Stomach (tissue), 8 donors: ENCODE measurements at regions not wholly inside any gene's neighbourhood (a gene's known extent, or its start where the extent isn't known, plus 50 kb on each side); places are given as distances from the start of the nearest gene placed in this dataset.
A peak's percentile ranks its signal among the peaks of the same experiment; 100 is the strongest.

Source experiments
- DNase-seq, 2 donors: peaks; one replicate each; pipeline versions ENCODE4 v3.0.0 to v3.0.0-alpha.2; 2013 to 2019
- H3K27ac ChIP-seq, 5 donors: fragments of 200-600 bp in 4 of 5; sonication (generic) in 4 of 5; one replicate each; pipeline ENCODE4 v1.5.1; 2013 to 2019; ENCODE audit warnings: mild to moderate bottlenecking in 1 of 5, moderate library complexity in 1 of 5
- H3K27me3 ChIP-seq, 3 donors: fragments of 200-600 bp; sonication (generic); one replicate each; pipeline ENCODE4 v1.5.1; 2017 to 2019; ENCODE audit warnings: mixed run types in 1 of 3
- H3K36me3 ChIP-seq, 4 donors: fragments of 200-600 bp; sonication (generic); 1 replicate in 3 of 4; 2 replicates in 1 of 4; pipeline ENCODE4 v1.5.1; 2016 to 2019
- H3K4me1 ChIP-seq, 4 donors: fragments of 200-600 bp; sonication (generic); one replicate each; pipeline ENCODE4 v1.5.1; 2016 to 2019
- H3K4me3 ChIP-seq, 4 donors: fragments of 200-600 bp; sonication (generic) in 3 of 4; one replicate each; pipeline ENCODE4 v1.5.1; 2016 to 2019; ENCODE audit warnings: mild to moderate bottlenecking in 1 of 4
- H3K9me3 ChIP-seq, 4 donors: fragments of 200-600 bp; sonication (generic); one replicate each; pipeline ENCODE4 v1.5.1; 2016 to 2019
- EP300 ChIP-seq: sonication (generic); formaldehyde crosslinking; IDR thresholded peaks from one replicate; pipeline ENCODE4 v1.6.1; 2017; ENCODE audit warnings: antibody characterized with exemption
- POLR2A ChIP-seq, 4 donors: fragments of 450-650 bp; IDR thresholded peaks; one replicate each; pipeline ENCODE4 v1.6.1; 2016; ENCODE audit warnings: antibody characterized with exemption in 4 of 4, control low read depth in 2 of 4, mild to moderate bottlenecking in 1 of 4, moderate library complexity in 1 of 4
- POLR2AphosphoS5 ChIP-seq, 3 donors: sonication (generic); formaldehyde crosslinking; IDR thresholded peaks; one replicate each; pipeline ENCODE4 v1.6.1; 2016; ENCODE audit warnings: antibody characterized with exemption in 3 of 3
- WGBS, 5 donors: extraction: QIAGEN DNeasy Blood & Tissue Kit in 3 of 5; methylation state at CpG; one replicate each; pipeline versions ENCODE4 v1.1.5 to v1.1.7; 2013 to 2018; 5-methylcytosine and 5-hydroxymethylcytosine counted together
- intact Hi-C: fragments of 100-400 bp; cut with DNase I; formaldehyde crosslinking; loops from one replicate; pipeline ENCODE4 v1.15.1; 2023; ENCODE audit warnings: low total_unique reads
- TF ChIP-seq, protein P1 (sequence below), 7 experiments: fragments of 450-650 bp in 4 of 7; fragments of 200-600 bp in 3 of 7; sonication (generic) in 3 of 7; IDR thresholded peaks; one replicate each; pipeline ENCODE4 v1.5.1; 2016 to 2019; ENCODE audit warnings: antibody characterized with exemption in 7 of 7, control low read depth in 2 of 7, mild to moderate bottlenecking in 1 of 7
- donor health status: healthy with polysubstance abuse.
- donor health status: Bipolar disorder and iron deficiency.
- donor health status: healthy.

DNA sequence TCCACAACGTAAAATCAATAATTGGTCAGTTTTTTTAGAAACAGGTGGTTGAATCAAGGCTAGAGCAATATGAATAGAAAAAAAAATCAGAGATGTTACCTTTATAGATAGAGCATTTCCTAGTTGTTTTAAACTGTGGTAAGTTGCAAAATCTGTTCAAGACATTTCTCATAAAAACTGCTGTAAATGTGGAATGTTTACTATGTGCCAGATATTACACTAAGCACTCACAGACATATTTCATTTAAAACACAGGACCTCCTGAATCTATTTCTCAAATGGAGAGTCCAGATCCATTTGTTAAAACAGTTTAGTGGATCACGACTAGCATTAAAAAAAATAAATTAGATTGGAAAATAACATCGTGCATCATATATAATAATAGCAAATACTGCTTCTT is 570.0 kb upstream of the ZNF608 start:
- no peaks in the 10 kb centered on the region for H3K4me1 ChIP-seq
- DNase-seq = no peak
- no peaks in the 10 kb centered on the region for H3K36me3 ChIP-seq
- peaks cover 0 to 10% (median 8%) of the 10 kb centered on the region in 4 donors for H3K9me3 ChIP-seq
- no peak overlapping the region for H3K4me3 ChIP-seq
- TF ChIP-seq, protein P1, sequence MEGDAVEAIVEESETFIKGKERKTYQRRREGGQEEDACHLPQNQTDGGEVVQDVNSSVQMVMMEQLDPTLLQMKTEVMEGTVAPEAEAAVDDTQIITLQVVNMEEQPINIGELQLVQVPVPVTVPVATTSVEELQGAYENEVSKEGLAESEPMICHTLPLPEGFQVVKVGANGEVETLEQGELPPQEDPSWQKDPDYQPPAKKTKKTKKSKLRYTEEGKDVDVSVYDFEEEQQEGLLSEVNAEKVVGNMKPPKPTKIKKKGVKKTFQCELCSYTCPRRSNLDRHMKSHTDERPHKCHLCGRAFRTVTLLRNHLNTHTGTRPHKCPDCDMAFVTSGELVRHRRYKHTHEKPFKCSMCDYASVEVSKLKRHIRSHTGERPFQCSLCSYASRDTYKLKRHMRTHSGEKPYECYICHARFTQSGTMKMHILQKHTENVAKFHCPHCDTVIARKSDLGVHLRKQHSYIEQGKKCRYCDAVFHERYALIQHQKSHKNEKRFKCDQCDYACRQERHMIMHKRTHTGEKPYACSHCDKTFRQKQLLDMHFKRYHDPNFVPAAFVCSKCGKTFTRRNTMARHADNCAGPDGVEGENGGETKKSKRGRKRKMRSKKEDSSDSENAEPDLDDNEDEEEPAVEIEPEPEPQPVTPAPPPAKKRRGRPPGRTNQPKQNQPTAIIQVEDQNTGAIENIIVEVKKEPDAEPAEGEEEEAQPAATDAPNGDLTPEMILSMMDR (IDR thresholded peaks at IDR 0.05) = no peak
- no peak for TF ChIP-seq EP300
- no peak for TF ChIP-seq POLR2A (IDR thresholded peaks at IDR 0.05)
- 71 to 89% (median 87%) methylated on average over 3 of the region's 3 CpGs for WGBS, 5 donors
- no peaks in the 10 kb centered on the region for H3K27me3 ChIP-seq
- no peak overlapping the region for H3K27ac ChIP-seq
- intact Hi-C loops = no loop called here

DNA sequence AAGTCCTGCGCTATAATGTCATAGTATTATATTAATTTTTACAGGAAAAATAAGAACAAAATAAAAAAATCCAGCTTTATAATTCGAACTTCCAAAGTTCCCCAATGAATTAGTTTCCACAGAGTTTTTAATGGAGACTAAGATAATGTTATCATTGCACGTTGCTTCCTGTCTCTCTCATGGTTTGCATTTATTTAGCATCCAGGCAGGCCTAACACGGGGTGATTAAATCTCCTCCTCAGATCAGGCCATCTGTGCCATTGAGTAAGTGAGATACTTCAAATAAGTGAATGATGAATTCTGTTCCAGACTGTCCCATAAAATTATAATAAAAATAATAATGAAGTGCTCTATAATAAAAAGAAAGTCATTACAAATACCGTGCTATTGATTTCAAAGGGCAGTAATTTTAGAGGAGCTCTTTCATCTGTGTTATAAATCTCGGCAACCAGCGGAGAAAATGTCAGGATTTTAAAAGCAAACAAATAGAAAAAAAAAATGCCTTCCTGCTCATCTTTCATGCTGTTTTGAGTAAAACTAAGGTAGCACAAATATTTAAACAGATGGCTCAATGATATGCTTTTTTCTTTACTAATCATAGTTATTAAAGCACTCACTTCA is 570.6 kb upstream of the ZNF608 start:
- Histone ChIP-seq H3K4me1 (no peaks in the 10 kb centered on the region), H3K9me3 (peaks cover 0 to 10% (median 8%) of the 10 kb centered on the region in 4 donors), H3K36me3 (no peaks in the 10 kb centered on the region), H3K27me3 (no peaks in the 10 kb centered on the region), H3K27ac (no peak overlapping the region), H3K4me3 (no peak overlapping the region)
- 68 to 76% (median 74%) methylated on average over 7 of the region's 7 CpGs for WGBS, 5 donors
- intact Hi-C loops = no loop called here
- TF ChIP-seq POLR2A (IDR thresholded peaks at IDR 0.05) = no peak
- TF ChIP-seq, protein P1 (IDR thresholded peaks at IDR 0.05) = no peak
- no peak for TF ChIP-seq EP300
- no peak for TF ChIP-seq POLR2AphosphoS5 (IDR thresholded peaks at IDR 0.05)
- DNase-seq = peak in 1 of 2 donors; percentile 25

GRCh38 chr5:125317536-125317995 is 571.1 kb upstream of the ZNF608 start:
- Histone ChIP-seq H3K27me3 (no peaks in the 10 kb centered on the region), H3K4me1 (no peaks in the 10 kb centered on the region), H3K4me3 (no peak overlapping the region), H3K9me3 (peaks cover 0 to 10% (median 8%) of the 10 kb centered on the region in 4 donors), H3K36me3 (no peaks in the 10 kb centered on the region), H3K27ac (no peak overlapping the region)
- 69 to 79% (median 75%) methylated on average over 5 of the region's 5 CpGs for WGBS, 5 donors
- TF ChIP-seq, protein P1 (IDR thresholded peaks at IDR 0.05) = no peak
- TF ChIP-seq POLR2A (IDR thresholded peaks at IDR 0.05) (no peak), EP300 (no peak), POLR2AphosphoS5 (IDR thresholded peaks at IDR 0.05) (no peak)
- intact Hi-C loops = no loop called here
- peak in 1 of 2 donors; percentile 10 for DNase-seq

DNA sequence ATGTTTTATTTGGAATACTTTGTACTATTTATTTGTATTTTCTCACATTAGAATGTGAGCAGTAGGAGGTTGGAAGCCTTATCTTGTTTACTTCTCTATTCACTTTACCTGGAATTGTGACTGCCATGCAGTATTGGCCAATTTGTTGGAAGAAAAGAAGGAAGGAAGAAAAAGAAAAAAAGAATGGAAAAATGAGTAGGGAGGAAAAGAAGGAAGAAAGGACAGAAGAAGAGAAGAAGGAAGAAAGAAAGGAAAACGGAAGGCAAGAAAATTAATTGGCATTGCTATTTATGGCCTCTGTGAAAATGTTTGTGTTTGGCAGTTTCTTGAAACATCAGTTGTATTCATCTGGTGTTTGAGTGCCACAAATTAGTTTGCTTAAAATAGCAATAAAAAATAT is 575.2 kb upstream of the ZNF608 start:
- peaks cover 0 to 21% (median 11%) of the 10 kb centered on the region in 4 donors for H3K4me1 ChIP-seq
- H3K27ac ChIP-seq = no peak overlapping the region

More for the DNA sequence above, 575.2 kb upstream of the ZNF608 start:
- 89 to 95% (median 92%) methylated on average over 1 of the region's 1 CpG for WGBS, 5 donors
- intact Hi-C loops = no loop called here
- no peak for DNase-seq
- no peaks in the 10 kb centered on the region for H3K36me3 ChIP-seq
- no peaks in the 10 kb centered on the region for H3K27me3 ChIP-seq
- TF ChIP-seq POLR2AphosphoS5 (IDR thresholded peaks at IDR 0.05) = no peak
- TF ChIP-seq POLR2A (IDR thresholded peaks at IDR 0.05) = no peak
- no peak for TF ChIP-seq EP300
- TF ChIP-seq, protein P1 (IDR thresholded peaks at IDR 0.05) = no peak
- H3K4me3 ChIP-seq = no peak overlapping the region
- H3K9me3 ChIP-seq = no peaks in the 10 kb centered on the region
